HG03108 (cell line): ENCODE measurements at regions not wholly inside any gene's neighbourhood (a gene's known extent, or its start where the extent isn't known, plus 50 kb on each side); places are given as distances from the start of the nearest gene placed in this dataset.

Source experiments
- ATAC-seq: cut with Tn5 transposase; IDR thresholded peaks from one replicate; pipeline ENCODE4 v1.9.1; 2021; ENCODE audit warnings: moderate library complexity; ENCODE audit not compliant: unreplicated experiment

DNA sequence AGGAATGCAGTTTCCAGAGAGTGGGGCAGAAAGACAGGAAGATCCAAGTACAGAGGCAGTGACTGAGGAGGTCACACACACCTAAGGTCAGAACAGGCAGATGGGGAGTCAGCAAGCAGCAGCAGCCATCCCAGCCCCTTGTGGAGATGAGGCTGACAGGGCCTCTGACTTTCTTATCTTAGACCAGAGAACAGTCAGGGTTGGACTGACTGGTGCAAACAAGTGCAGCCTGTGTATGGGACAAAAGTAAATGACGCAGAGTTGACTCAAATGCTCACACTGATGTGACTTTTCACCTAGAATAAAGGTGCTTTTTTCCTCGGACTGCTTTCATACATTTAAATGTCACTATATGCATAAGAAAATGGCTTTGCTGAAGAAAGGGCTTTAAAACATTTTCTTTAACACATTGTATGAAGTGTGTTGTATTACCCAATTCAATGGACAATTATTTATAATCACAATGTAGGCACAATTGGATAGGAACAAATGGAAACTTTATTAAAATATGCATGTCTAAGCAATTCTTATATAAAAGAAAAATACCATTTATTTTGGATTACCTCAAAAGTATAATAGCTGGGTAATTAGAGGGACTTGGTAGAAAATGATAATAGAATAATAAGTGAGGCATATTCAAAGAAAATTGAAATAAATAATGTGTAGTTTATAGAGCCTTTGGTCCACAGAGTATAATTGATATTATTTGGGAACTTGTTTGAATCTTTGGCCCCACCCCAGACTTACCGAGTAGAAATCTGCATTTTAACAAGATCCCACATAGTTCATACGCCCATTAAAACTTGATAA, 1321.5 kb upstream of the CELF4 start:
- no peak for ATAC-seq

DNA sequence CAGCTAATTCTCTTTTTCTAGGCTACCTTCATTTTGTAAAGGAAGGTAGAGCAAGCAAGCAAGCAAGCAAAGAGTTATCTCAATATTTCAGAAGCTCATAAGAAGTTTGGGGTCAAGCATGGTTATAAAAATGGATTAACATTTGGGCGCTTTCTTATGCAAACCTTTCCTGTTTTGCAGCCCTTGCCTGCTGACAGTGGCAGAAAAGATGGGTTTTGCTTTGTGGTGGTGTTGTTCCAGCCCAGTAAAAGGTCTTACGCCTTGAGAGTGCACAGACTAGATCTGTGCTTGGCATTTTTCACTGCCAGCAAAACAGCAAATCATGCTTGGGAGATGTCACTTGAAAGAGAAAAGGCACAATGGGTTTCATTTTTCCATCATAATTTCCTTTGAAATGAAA, 1320.6 kb upstream of the CELF4 start:
- ATAC-seq, result no peak

DNA sequence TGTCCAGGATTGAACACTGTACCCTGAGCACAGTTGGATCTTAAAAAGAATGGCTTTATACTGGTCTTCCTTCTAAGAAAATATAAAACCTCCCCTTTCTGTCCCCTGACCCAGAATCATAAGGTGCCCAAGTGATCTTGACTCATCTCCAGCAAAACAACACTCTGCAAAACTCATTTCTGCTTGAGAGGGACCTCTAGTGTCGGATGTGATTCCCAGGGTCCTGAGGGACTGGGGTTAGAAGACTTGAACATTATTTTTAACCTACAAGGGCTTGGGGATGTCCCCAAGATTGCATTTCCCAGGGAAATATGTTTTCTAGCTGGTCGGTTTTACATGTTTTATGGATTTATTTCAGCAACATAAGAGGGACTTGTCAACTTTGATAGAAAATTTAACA, 1318.5 kb upstream of the CELF4 start:
- ATAC-seq, result no peak

DNA sequence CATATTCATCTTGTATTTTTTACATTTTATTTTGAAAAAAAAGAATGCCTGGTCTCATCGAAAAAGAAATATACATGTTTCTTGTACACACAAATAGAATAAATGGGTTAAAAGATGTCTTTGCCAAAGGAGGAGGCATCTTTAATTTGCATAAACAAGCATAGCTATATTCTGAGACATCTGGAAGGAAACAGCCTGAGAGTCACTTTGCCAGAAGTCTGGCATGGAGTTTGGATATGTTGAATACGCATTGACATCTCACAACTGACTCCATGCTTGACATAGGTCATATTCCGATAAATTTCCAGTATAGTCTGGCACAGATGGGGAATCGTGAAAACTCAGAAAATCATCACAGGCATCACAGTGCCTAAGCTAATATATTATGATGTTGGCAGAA, 1317.5 kb upstream of the CELF4 start:
- ATAC-seq, result no peak

DNA sequence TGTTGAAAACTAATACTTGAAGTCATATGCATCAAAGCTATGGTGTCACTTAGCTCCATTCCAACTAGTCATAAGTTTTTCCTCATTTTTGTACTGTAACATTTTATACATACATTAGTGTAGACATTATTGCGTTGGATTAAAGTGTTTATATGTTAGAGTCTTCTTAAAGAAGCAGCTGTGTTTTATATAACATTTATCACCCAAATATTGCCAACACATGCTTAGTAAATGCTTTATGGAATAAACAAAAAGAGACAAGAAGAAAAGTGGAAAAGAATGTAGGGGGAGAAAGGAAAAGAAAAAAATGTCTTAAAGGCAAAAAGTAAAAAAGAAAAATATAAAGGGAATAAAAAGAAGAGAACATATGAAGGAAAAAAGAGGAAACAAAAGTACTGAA, 1314.3 kb upstream of the CELF4 start:
- ATAC-seq, result no peak

DNA sequence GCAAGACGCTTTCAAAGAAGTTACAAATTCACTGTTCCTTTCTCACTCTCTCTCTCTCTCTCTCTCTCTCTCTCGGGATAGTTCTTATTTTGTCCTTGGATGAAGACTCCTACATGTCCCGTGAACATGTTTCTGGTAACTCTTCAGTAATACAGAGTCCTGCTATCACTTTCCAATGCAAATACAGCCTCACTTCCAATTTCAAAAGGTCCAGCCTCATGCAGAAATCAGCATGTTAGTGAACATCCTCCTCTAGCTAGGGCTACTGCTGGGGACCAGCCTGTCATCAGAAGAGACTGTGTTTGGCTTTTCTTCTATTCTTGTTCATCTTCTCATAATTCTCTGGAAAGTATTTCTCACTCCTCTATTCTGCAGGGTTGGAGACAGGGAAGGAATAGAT, 1306.7 kb upstream of the CELF4 start:
- no peak for ATAC-seq

DNA sequence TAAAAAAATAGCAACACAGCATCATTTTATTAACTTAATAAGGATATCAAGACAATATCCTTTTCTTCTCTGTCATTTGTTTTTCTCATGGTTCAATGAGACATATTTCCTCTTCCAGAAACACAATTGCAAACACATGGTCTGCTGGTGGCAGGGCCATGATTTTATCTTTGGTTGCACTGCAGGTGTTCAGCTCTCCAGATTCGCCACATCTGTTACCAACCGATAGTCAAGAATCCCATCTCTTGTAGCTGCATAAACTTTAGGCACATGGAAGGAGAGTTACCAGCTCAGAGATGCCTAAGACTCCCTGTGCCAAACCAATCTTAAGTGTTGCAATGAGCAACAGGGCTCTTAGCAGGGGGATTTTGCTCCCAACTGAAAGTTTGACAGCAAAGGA, 1303.2 kb upstream of the CELF4 start:
- ATAC-seq, result no peak

DNA sequence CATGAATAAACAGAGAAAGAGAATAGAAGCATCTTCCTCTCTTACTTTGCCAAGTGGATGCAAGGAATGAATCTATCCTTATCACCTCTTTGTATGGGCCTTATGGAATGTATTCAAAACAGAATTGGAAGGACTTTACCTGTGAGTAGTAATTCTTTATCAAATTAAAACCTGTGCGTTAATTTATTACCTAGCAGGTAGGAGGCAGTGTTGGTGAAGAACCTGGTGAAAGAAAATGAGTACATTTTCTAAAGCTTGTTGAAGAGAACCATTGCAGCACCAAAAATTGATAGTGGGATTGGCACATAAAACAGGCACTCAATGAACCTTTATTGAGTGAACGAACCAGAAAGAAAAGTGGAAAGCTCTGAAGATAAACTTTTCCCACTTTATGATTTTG, 1302.1 kb upstream of the CELF4 start:
- ATAC-seq, result no peak

DNA sequence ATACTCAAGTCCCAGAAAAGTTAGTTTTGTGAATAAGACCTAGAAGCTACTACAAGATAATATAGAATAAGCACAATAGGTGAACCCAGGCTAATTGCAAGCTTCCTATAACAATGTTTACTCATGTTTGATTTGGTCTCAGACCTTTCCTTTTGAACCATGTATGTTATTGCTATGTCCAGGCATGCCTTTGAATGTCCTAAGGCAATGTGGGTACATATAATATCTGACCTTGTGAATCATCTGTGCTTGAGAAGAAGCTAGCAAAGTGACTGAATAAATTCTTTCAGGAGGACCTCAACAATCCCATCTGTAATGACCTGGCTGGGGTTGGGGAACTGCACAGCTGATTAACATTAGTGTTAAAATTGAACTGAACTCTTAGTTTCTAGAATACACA, 1285.9 kb upstream of the CELF4 start:
- no peak for ATAC-seq

DNA sequence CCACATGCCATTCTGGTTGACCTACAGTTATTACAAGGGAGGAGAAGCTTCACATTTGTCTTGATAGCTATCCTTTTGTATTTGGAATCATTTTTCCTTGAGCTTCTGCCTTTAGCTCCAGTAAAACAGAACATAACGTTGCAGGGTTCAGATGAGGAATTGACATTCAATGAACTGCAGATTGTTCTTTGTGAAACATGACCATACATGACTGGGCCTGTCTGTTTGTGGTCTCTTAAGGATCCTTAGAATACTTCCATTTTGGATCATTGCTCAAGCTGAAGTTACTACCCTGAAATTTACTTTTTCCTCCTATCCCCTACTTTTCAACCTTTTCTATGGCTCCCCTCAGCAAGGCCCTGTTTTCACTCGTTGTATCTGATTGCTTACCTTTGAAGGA, 1281.7 kb upstream of the CELF4 start:
- no peak for ATAC-seq

DNA sequence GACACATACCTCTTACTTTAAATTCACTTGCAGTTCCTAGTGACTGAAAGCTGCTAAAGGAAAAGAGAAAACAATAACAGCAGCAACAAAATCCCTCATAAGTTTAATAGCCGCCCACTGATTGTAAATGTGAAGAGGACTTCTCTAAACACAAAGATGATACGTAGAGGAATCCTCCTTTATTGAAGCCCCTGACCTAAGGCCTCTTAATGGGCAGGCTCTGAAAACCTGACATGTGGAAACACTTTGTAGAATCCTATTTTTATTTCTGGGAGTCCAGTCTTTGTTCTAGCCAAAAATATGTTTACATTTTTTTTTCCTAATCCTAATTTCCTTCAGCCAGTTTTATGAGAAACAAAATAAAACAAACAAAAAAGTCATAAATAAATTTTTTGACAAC, 1277.7 kb upstream of the CELF4 start:
- ATAC-seq, result no peak

DNA sequence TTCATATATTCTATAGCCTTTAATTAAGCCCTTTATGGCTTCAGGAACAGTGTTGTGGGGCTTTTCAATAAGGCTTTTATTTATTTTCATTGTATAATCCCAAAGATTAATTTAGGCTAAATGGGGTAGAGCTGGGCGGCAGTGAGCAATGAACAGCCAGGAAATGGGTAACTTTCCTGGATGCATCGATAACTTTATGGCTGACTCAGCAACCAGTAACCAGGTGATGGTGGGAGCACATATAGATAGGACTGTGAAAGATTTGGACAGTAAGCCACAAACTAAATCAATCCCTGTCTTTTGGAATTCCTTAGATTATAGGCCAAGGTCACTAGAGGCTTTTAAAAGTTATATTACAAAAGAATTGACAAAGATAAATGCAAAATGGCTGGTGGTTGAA, 1260.6 kb upstream of the CELF4 start:
- no peak for ATAC-seq

DNA sequence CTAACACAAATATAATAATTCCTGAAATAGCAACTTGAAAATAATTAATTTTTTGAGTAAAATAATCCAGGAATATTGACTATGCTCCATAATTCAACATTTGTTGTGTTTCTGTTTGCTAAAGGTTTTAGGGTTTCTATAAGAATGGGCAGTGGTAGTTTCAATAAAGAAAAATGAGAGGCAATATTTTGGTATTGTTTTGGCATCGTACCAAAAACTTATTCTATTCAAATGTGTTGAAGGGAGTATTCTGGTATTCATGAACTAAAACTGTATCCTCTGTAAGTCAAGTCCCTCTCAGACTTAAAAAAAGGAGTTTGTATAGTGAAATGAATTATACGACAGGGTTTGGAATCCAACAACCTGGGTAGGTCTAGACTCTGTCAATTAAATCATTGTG, 1245.6 kb upstream of the CELF4 start:
- ATAC-seq, result no peak

DNA sequence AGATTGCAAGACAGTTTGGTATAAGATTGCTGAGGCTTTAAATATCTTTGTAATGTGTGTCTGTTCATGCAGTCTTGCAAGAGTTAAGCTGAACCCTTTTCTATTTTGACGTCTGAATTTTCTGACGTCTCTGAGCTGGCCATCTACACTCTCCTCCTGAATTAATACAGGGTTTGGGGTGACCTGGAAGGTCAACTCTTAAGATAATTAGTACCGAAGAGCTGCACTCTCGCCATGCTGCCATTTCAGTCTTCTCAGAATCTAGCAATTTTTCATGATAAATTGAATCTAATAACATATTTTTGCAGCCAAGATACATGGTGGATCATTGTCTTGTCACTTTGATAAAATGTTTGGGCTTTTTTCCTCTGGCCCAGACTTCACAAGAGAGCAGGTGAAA, 1245.2 kb upstream of the CELF4 start:
- ATAC-seq, result no peak

DNA sequence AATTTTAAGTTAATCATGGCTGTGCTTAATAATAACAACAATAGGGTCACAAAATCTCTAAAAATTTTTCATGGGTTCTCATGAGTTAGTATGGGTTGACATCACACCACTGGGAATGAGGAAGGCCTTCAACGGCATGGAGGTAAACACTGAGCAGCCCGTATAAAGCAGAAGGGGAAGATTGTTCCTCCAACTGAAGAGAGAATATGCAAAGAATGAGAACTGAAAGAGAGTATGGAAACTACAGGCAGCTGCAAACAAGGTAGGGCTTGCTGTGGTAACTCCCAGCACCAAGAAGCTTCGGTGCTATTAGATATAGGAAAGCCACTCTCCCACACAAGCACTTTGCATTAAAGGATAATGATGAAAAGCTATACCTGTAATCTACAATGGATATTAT, 1242.3 kb upstream of the CELF4 start:
- no peak for ATAC-seq

DNA sequence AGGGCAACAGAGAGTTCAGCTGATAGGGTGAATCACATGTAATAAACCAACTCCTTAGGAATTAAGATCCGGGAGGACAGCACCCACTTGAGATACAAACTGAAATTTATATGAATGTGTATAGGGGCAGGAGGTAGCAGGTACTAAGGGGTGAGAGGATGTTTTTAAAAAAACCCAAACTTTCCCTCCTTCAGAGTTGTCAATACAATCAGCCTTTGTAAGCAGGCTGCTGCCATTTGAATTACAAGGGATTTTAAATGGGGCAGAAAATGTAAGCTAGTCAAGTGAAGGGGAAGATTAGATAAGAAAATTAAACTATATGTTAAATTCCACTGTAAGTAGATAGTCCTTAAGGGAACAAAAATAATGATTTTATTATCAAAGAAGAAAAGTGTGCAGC, 1239.7 kb upstream of the CELF4 start:
- ATAC-seq, result no peak

DNA sequence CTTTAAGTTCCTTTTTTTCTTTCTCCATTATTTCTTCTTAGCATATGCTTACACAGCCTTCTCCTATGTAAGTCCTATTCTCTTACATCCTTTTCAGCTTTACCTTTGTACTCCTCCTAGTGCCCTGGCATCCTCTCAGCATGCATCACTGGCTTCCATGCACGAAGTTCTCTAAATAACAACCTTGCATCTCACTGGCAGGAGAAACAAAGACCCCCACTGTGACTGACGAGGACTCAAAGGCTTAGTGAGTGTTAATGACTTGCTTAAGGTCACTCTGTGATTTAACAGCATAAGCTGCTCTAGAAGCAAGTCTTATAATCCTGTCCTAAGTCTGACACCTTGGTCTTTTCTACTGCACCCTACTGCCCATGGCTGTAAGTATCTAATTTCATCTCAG, 1236.0 kb upstream of the CELF4 start:
- ATAC-seq, result no peak

DNA sequence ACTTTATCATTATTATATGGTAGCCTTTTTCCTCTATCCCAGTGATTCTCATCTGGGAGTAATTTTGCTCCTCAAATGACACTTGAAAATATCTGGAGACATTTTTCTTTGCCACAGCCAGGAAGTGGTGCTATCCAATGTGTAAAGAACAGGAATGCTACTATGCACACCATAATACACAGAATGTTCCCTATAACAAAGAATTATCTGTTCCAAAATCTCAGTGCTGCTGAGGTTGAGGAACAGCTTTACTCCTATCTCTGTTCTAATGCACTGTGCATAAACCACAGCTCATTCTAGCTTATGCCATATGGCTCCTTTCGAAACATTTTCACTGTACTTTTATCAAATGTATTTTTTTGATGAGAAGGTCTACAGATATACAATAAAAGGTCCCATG, 1231.2 kb upstream of the CELF4 start:
- ATAC-seq, result no peak

DNA sequence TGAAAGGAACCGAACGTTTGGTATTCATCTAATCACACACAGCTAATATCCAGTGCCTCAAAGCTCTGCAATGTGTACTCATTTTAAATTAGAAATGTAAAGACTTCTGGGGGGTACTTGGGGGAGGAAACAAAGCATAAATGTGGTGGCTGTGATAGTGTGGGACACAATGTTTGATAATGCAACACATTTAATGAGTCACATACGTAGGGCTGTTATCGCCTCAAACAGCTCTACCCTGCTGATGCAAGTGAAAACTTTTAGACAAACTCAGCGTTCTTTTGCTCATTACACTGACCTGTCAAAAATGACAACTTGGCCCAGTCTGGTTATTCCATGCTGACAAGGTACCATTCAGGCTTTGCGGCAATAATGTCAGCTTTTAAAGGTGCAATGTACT, 1227.1 kb upstream of the CELF4 start:
- ATAC-seq, result no peak

DNA sequence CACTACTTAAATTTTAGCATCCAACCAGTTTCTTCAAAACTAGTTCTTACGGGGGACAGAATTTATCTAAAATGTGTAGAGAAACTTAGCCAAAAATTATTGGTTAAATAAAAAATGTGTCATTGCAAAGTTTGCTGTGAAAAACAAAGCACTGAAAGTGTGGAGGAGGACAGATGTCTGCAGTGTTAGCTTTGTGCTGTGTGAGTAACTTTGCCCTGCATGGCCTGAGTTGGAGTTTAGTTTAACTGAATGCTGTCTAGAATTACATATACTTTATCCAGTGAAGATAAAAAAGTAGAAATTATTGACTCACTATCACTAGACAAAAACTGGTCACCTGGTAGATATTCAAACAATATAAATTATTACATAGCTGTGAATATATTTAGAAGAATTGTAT, 1225.2 kb upstream of the CELF4 start:
- ATAC-seq, result no peak

DNA sequence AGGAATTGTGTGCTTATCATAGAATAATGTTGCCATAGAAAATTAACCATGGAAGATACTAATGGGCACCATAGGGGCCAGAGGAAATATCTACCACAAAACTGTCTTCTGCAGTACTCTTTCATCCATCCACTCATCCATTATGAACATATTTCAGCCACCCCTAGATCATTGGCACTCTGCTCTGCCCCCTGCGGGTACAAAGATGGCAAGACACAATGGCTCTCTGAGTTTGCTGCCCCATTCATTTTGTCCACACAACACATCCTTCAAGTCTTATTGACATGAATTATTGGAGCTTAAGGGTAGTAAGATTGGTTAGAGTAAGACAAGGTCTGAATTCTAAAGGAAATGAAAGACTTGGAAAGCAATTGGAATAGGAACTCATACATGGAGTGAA, 1224.7 kb upstream of the CELF4 start:
- ATAC-seq, result no peak

DNA sequence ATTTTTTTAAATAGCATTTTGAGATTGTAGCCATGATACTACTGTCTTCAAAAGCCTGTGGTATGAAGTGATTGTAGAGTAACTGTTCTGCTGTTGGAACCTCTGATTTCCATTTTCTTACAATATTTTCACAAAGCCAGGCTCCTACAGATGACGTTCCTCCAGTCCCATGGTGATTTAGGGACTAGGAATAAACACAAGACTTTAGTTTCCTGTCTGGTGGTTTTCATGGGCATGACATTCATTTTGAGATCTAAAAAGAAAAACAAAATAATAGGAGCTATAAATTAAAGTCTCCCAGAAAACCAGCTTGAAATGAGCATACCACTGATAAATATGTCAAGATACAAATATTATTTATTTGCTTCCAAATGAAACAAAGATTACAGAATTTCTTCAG, 1223.5 kb upstream of the CELF4 start:
- ATAC-seq, result no peak

DNA sequence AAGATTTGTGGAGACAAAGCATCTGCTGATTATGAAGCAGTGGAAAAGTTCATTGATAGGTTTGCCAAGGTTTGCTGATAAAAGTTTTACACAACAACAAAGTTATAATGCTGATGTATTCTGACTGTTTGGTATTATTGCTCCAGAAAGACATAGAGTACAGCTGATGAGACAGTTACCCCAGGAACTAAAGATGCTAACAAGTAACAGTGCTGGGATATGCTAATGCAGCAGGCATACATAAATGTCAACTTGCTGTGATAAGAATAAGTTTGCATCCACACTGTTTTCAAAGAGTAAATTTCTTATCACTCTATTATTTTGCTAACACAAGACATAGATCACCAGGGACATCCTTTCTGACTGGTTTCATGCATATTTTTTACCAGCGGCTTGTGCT, 1221.3 kb upstream of the CELF4 start:
- ATAC-seq, result no peak
